Muscle of leg (tissue), 3 donors: ENCODE measurements at regions not wholly inside any gene's neighbourhood (a gene's known extent, or its start where the extent isn't known, plus 50 kb on each side); places are given as distances from the start of the nearest gene placed in this dataset.

Source experiments
- DNase-seq: peaks from one replicate; pipeline ENCODE4 v3.0.0; 2013
- H3K27ac ChIP-seq: one replicate; pipeline ENCODE4 v1.5.1; 2013; ENCODE audit warnings: mild to moderate bottlenecking, low read length, control low read depth
- H3K27me3 ChIP-seq: one replicate; pipeline ENCODE4 v1.6.1; 2013; ENCODE audit warnings: low read length; ENCODE audit not compliant: control insufficient read depth, insufficient read depth
- H3K36me3 ChIP-seq: one replicate; pipeline ENCODE4 v1.6.1; 2013; ENCODE audit warnings: low read length; ENCODE audit not compliant: control insufficient read depth, insufficient read depth
- H3K4me1 ChIP-seq: one replicate; pipeline ENCODE4 v1.6.1; 2013; ENCODE audit warnings: low read length; ENCODE audit not compliant: control insufficient read depth, insufficient read depth
- H3K4me3 ChIP-seq: one replicate; pipeline ENCODE4 v1.5.1; 2013; ENCODE audit warnings: low read length, control low read depth
- H3K9me3 ChIP-seq: replicated peaks from 2 replicates; pipeline ENCODE4 v1.6.1; 2013; ENCODE audit warnings: low read depth, low read length; ENCODE audit not compliant: control insufficient read depth
- WGBS: methylation state at CpG from one replicate; pipeline ENCODE4 v1.1.5; 2013; ENCODE audit warnings: missing lambda C conversion rate; ENCODE audit not compliant: insufficient coverage; 5-methylcytosine and 5-hydroxymethylcytosine counted together

- DNase-seq: no peak
- Histone ChIP-seq H3K36me3 (no peaks in the 10 kb centered on the region), H3K27me3 (no peaks in the 10 kb centered on the region), H3K4me1 (no peaks in the 10 kb centered on the region), H3K4me3 (no peak overlapping the region), H3K9me3 (no peaks in the 10 kb centered on the region), H3K27ac (no peak overlapping the region)
- WGBS: 84% methylated on average over 5 of the region's 13 CpGs
Measured at GRCh38 chr4:184942444-184943425, 75.6 kb upstream of the HELT start.

GRCh38 chr4:184949020-184949419, 69.3 kb upstream of the HELT start:
- WGBS: 56% methylated on average over 2 of the region's 3 CpGs
- Histone ChIP-seq H3K4me1 (no peaks in the 10 kb centered on the region), H3K27me3 (peaks cover 5% of the 10 kb centered on the region), H3K4me3 (no peak overlapping the region), H3K27ac (no peak overlapping the region), H3K9me3 (no peaks in the 10 kb centered on the region), H3K36me3 (no peaks in the 10 kb centered on the region)
- no peak for DNase-seq

GRCh38 chr4:184950117-184950830, 68.0 kb upstream of the HELT start:
- no peak overlapping the region for H3K4me3 ChIP-seq
- DNase-seq: no peak
- H3K27ac ChIP-seq: no peak overlapping the region
- no peaks in the 10 kb centered on the region for H3K4me1 ChIP-seq
- H3K27me3 ChIP-seq: peaks cover 5% of the 10 kb centered on the region
- H3K9me3 ChIP-seq: no peaks in the 10 kb centered on the region
- 81% methylated on average over 9 of the region's 9 CpGs for WGBS
- no peaks in the 10 kb centered on the region for H3K36me3 ChIP-seq

GRCh38 chr4:184950926-184951325, 67.4 kb upstream of the HELT start:
- 80% methylated on average over 11 of the region's 13 CpGs for WGBS
- Histone ChIP-seq H3K4me1 (no peaks in the 10 kb centered on the region), H3K27me3 (peaks cover 5% of the 10 kb centered on the region), H3K4me3 (no peak overlapping the region), H3K27ac (no peak overlapping the region), H3K36me3 (no peaks in the 10 kb centered on the region), H3K9me3 (no peaks in the 10 kb centered on the region)
- no peak for DNase-seq

GRCh38 chr4:184951668-184952160, 66.6 kb upstream of the HELT start:
- 83% methylated on average over 17 of the region's 22 CpGs for WGBS
- Histone ChIP-seq H3K9me3 (no peaks in the 10 kb centered on the region), H3K27ac (no peak overlapping the region), H3K27me3 (peaks cover 5% of the 10 kb centered on the region), H3K4me3 (no peak overlapping the region), H3K4me1 (no peaks in the 10 kb centered on the region), H3K36me3 (no peaks in the 10 kb centered on the region)
- no peak for DNase-seq

GRCh38 chr4:184952522-184952921, 65.8 kb upstream of the HELT start:
- Histone ChIP-seq H3K27me3 (peaks cover 5% of the 10 kb centered on the region), H3K4me3 (no peak overlapping the region), H3K9me3 (no peaks in the 10 kb centered on the region), H3K27ac (no peak overlapping the region), H3K4me1 (no peaks in the 10 kb centered on the region), H3K36me3 (no peaks in the 10 kb centered on the region)
- WGBS: 80% methylated on average over 1 of the region's 6 CpGs
- no peak for DNase-seq

GRCh38 chr4:184953421-184953945, 64.8 kb upstream of the HELT start:
- no peak for DNase-seq
- no peaks in the 10 kb centered on the region for H3K36me3 ChIP-seq
- no peak overlapping the region for H3K27ac ChIP-seq
- no peak overlapping the region for H3K4me3 ChIP-seq
- peaks cover 3% of the 10 kb centered on the region for H3K4me1 ChIP-seq
- H3K27me3 ChIP-seq: peaks cover 5% of the 10 kb centered on the region
- no peaks in the 10 kb centered on the region for H3K9me3 ChIP-seq
- WGBS: 84% methylated on average over 6 of the region's 8 CpGs

- no peaks in the 10 kb centered on the region for H3K9me3 ChIP-seq
- no peaks in the 10 kb centered on the region for H3K36me3 ChIP-seq
- no peak for DNase-seq
- H3K27ac ChIP-seq: no peak overlapping the region
- H3K4me3 ChIP-seq: no peak overlapping the region
- whole genome bisulfite sequencing: 66% methylated on average over 9 of the region's 9 CpGs
- H3K4me1 ChIP-seq: peaks cover 5% of the 10 kb centered on the region
- H3K27me3 ChIP-seq: peaks cover 5% of the 10 kb centered on the region
Measured at GRCh38 chr4:184953971-184954370, 64.3 kb upstream of the HELT start.

- Histone ChIP-seq H3K27ac (no peak overlapping the region), H3K4me3 (no peak overlapping the region), H3K27me3 (peaks cover 5% of the 10 kb centered on the region), H3K36me3 (no peaks in the 10 kb centered on the region), H3K9me3 (no peaks in the 10 kb centered on the region), H3K4me1 (peaks cover 5% of the 10 kb centered on the region)
- 85% methylated on average over 11 of the region's 12 CpGs for WGBS
- no peak for DNase-seq
Measured at GRCh38 chr4:184954482-184954881, 63.8 kb upstream of the HELT start.

GRCh38 chr4:184955116-184955515, 63.2 kb upstream of the HELT start:
- DNase-seq: no peak
- no peaks in the 10 kb centered on the region for H3K9me3 ChIP-seq
- no peak overlapping the region for H3K4me3 ChIP-seq
- WGBS: 100% methylated on average over 2 of the region's 5 CpGs
- H3K36me3 ChIP-seq: no peaks in the 10 kb centered on the region
- H3K4me1 ChIP-seq: peaks cover 5% of the 10 kb centered on the region
- H3K27me3 ChIP-seq: peaks cover 5% of the 10 kb centered on the region
- no peak overlapping the region for H3K27ac ChIP-seq
